HG02759 (cell line): ENCODE measurements at regions not wholly inside any gene's neighbourhood (a gene's known extent, or its start where the extent isn't known, plus 50 kb on each side); places are given as distances from the start of the nearest gene placed in this dataset.
A peak's percentile ranks its signal among the peaks of the same experiment; 100 is the strongest.

Source experiments
- ATAC-seq: cut with Tn5 transposase; IDR thresholded peaks from one replicate; pipeline ENCODE4 v1.9.1; 2021; ENCODE audit warnings: mild to moderate bottlenecking, moderate library complexity; ENCODE audit not compliant: unreplicated experiment

DNA sequence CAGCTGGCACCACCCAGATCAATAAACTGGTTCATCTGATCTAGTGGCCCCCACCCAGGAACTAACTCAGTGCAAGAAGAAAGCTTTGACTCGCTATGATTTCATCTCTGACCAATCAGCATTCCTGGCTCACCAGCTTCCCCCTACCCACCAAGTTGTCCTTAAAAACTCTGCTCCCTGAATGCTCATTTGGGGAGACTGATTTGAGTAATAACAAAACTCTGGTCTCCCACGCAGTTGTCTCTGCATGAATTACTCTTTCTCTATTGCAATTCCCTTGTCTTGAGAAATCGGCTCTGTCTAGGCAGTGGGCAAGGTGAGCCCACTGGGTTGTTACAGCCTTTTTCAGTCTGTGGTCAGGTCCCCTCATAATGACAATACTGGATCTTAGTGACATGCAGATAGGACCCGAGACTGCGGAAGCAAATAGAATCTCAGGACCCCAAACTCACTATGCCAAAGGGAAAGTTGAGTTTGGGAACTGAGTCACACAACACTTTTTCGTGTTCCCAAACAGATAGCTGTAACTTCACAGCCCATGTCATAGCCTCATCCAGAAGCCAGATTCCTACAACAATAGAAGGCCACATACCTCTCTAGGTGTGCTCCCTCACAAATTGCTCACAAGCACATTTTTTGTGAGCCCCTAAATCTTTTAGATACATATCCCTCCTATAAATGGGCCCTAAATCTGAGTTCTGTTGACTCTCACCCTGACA is 175.2 kb upstream of the RAI14 start:
- no peak for ATAC-seq

DNA sequence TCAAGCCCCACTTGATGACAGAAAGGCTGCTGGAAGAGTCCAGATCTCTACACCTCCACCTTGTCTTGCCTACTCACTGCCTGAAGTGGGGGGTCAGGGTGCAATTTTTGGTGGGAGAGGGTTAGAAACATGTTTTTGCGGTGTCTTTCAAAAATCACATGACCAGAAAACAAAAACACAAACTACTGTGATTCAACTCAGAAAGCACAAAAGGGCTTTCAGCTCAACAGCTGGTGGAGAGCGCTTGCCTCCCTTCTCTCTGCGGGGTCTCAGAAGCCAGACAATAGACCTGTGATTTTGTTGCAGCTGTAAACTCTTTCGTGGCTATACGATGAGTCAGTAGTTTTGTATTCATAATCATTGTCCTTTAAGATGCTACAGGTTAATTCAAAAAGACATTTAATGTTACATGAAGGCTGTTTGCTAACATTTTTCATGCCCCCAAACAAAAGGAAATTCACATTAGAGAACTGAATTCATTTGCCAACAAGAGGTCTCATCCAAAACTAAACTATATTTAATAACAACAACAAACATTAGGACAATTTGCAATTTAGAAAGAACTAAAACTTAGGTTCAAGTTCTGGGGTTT is 172.6 kb upstream of the RAI14 start:
- ATAC-seq: no peak

- ATAC-seq: no peak
Observed at GRCh38 chr5:34484216-34484920, 171.8 kb upstream of the RAI14 start.

DNA sequence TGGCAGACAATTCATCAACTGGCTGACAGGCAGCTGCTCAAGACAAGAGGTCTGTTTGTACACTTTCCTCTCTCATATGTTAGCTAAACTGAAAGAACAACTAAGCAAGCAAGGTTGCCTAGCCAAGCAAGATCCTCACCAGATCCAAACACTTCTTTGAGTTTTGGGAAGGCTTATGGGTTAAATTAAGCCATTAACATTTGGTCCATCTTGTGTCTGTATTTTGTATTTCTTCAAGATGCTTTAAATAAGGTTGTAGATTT is 170.4 kb upstream of the RAI14 start:
- ATAC-seq: no peak

- peak; percentile 62 for ATAC-seq
Observed at GRCh38 chr5:34486160-34486848, 169.8 kb upstream of the RAI14 start.

DNA sequence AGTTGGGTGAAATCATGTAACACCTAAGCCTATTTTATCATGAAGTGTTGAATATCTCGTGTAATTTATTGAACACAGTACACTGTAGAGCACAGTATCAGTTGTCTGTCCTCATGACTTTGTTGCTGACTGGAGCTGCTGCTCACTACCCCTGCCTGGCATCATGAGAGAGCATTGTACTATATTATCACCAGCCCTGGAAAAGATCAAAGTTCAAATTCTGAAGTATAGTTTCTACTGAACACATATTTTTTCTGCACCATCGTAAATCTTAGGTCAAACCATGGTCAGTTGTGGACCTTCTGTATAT is 169.3 kb upstream of the RAI14 start:
- ATAC-seq: no peak

GRCh38 chr5:34487159-34487879 is 168.8 kb upstream of the RAI14 start:
- no peak for ATAC-seq

GRCh38 chr5:34487956-34488355 is 168.2 kb upstream of the RAI14 start:
- no peak for ATAC-seq

DNA sequence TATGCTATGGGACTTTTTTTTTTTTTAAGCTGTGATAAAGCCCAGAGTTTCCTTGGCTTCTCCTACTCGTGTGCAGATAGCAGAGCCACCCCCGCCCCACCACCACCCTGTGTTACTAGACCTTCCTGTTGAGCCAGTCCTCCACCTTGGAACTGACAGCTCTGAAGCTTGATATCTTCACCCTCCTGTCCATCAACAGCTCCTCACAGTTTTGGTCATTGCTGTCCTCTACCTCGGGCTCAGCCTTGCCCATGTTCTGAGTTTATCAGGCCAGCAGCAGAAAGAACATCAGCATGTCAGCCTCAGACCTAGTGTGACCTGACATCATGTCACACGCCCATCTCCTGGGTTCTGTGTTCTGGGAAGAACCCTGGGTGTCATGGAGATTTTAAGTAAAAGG is 167.1 kb upstream of the RAI14 start:
- no peak for ATAC-seq

GRCh38 chr5:34490506-34491250 is 165.4 kb upstream of the RAI14 start:
- no peak for ATAC-seq

DNA sequence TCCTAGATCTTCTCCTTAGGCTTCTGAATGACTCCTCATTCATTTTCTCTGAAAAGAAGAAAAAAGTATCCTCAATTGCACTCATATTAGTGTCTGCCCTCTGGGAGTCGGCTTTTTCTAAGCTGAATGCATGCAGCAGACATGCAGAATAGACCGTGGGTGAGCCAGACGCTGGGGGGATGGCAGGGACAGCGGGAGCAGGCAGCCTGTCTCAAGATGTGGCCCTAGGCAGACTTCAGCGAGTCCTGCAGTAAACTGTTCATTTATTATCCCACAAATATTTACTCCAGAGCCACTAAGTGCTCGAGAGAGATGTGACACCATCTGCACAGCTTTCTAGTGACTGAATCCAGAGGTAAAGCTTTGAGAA is 164.9 kb upstream of the RAI14 start:
- ATAC-seq: no peak

DNA sequence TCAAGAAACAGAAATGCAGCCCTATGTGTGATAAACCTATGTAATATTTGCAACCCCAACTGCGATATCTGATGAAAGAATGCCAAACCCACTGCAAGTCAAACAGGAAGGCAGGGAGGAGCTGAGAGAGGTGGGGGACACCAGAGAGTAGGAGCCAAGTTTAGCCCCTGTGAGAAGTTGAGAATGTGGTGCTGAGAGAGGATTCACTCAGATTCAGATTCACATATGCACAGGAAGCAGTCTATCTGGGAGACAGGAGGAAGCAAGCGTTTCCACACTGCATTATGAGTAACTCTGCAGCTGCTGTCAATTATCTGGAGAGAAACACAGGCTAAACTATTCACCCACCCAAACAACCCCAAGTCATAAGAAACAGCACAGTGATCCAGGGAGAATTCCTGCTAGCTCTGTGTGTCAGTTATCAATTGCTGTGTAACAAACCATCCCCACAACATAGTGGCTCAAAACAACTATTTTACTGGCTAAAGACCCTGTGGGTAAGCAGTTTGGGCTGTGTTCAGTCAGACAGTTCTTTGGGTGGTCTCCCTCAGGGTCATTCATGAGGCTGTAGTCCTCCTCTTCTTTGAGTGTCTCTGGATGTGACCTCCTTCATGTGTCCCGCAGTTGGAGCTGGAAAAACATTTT is 161.9 kb upstream of the RAI14 start:
- no peak for ATAC-seq

- no peak for ATAC-seq
Observed at GRCh38 chr5:34495178-34495577, 160.9 kb upstream of the RAI14 start.

GRCh38 chr5:34496260-34496691 is 159.9 kb upstream of the RAI14 start:
- ATAC-seq: no peak

GRCh38 chr5:34496701-34497469 is 159.2 kb upstream of the RAI14 start:
- ATAC-seq: no peak

DNA sequence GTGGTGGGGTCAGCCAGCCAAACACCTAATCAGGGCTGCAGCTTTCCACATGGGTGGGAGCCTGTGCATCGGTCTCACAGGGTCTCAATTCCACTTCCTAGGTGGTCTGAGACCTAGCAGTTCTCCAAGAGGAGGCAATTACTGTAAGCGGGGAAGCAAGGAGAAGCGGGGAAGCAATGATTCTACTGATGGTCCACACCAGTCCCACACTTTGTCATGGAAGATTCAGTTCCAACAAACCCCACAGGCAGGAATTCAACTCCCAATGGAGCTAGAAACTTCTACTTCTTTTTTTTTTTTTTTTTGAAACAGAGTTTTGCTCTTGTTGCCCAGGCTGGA is 158.7 kb upstream of the RAI14 start:
- no peak for ATAC-seq

DNA sequence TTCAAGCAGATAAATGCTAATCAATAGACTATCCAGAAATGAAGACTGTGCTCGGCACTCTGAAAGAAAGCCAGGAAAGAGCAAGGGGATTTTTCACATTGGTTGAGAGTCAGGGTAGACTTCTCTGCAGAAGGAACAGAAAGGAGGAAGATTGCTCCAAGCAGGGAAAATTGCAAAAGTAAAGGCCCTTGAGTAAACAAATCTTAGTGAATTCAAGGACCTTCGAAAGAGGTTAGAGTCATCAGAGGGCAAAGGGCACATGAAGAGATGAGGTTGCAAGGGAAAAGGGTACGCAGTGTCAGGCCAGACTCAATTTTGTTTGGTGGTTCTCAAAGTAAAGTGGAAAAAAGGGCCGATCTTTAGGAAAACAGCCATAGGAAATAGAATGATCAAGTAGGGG is 157.6 kb upstream of the RAI14 start:
- no peak for ATAC-seq

GRCh38 chr5:34499001-34499734 is 157.0 kb upstream of the RAI14 start:
- peak; percentile 90 for ATAC-seq

DNA sequence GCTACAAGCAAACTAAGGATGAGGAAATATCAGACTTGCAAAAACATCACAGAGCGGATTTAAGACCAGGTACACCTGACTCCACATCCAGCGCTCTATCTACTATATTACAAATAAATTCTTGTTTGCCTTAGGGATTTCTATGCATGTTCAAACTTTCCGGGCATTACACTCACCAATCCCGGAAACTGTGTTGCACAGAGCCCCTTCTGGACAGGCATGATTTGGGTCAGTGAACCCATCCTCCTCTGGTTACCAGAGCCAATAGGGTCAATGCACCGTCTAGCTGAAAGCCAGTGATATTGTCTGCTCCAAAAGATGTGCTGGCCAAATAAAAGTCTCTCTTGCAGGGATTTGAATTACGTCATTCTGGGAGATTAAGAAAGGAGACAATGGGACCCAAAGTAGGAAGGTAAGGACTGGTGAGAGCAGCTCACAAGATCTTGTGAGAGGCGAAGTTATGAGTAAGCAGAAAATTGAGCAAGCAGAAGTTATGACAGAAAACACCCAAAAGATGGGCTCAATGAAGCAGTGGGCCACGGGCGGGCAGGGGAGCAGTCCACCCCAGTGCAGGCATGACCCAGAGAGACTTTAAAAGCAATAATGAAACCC is 155.8 kb upstream of the RAI14 start:
- peak; percentile 19 for ATAC-seq
